H9 (cell line): ENCODE measurements at regions not wholly inside any gene's neighbourhood (a gene's known extent, or its start where the extent isn't known, plus 50 kb on each side); places are given as distances from the start of the nearest gene placed in this dataset.

Experiments
- DNase-seq: peaks from one replicate; pipeline ENCODE4 v3.0.0-alpha.2; 2017
- H2AFZ ChIP-seq: one replicate; pipeline ENCODE4 v1.6.1; 2013; ENCODE audit warnings: mild to moderate bottlenecking, low read length, control low read depth, moderate library complexity
- H2AK5ac ChIP-seq: 2 replicates; pipeline ENCODE4 v1.6.1; 2013; ENCODE audit warnings: low read length, control low read depth, mixed read lengths; ENCODE audit not compliant: insufficient read length
- H2BK120ac ChIP-seq: one replicate; pipeline ENCODE4 v1.6.1; 2013; ENCODE audit warnings: low read depth, mild to moderate bottlenecking, low read length, control low read depth, inconsistent platforms; ENCODE audit not compliant: poor library complexity, severe bottlenecking
- H2BK12ac ChIP-seq: 2 replicates; pipeline ENCODE4 v1.6.1; 2013; ENCODE audit warnings: low read length, control low read depth, mixed read lengths, low read depth; ENCODE audit not compliant: insufficient read length
- H2BK15ac ChIP-seq: 2 replicates; pipeline ENCODE4 v1.6.1; 2013; ENCODE audit warnings: low read depth, low read length, control low read depth
- H2BK20ac ChIP-seq: one replicate; pipeline ENCODE4 v1.6.1; 2013; ENCODE audit warnings: low read depth, mild to moderate bottlenecking, low read length, control low read depth, inconsistent platforms; ENCODE audit not compliant: poor library complexity, severe bottlenecking
- H2BK5ac ChIP-seq: 2 replicates; pipeline ENCODE4 v1.6.1; 2013; ENCODE audit warnings: low read length, control low read depth, mixed read lengths; ENCODE audit not compliant: insufficient read length
- H3K14ac ChIP-seq: 2 replicates; pipeline ENCODE4 v1.6.1; 2013; ENCODE audit warnings: low read length, control low read depth; ENCODE audit not compliant: insufficient read depth
- H3K18ac ChIP-seq: 2 replicates; pipeline ENCODE4 v1.6.1; 2013; ENCODE audit warnings: low read depth, mild to moderate bottlenecking, mixed read lengths, low read length, control low read depth; ENCODE audit not compliant: insufficient read length
- H3K23ac ChIP-seq: 2 replicates; pipeline ENCODE4 v1.6.1; 2013; ENCODE audit warnings: low read length, control low read depth, mixed read lengths, low read depth; ENCODE audit not compliant: insufficient read length
- H3K23me2 ChIP-seq: 2 replicates; pipeline ENCODE4 v1.6.1; 2013; ENCODE audit warnings: low read depth, mild to moderate bottlenecking, mixed read lengths, low read length, control low read depth; ENCODE audit not compliant: insufficient read length, poor library complexity, severe bottlenecking
- H3K27ac ChIP-seq: 2 replicates; pipeline ENCODE4 v1.5.1; 2013; ENCODE audit warnings: low read length, control low read depth, mixed read lengths, low read depth; ENCODE audit not compliant: insufficient read length
- H3K27me3 ChIP-seq: 2 replicates; pipeline ENCODE4 v1.6.1; 2013; ENCODE audit warnings: low read length, control low read depth, inconsistent platforms; ENCODE audit not compliant: insufficient read depth
- H3K4ac ChIP-seq: 2 replicates; pipeline ENCODE4 v1.6.1; 2013; ENCODE audit warnings: low read depth, mild to moderate bottlenecking, control low read depth, inconsistent platforms, low read length, moderate library complexity
- H3K4me1 ChIP-seq: 2 replicates; pipeline ENCODE4 v1.6.1; 2013; ENCODE audit warnings: low read length, control low read depth, inconsistent platforms; ENCODE audit not compliant: insufficient read depth
- H3K4me2 ChIP-seq: 2 replicates; pipeline ENCODE4 v1.6.1; 2013; ENCODE audit warnings: low read length, control low read depth, mixed read lengths; ENCODE audit not compliant: insufficient read length, insufficient read depth
- H3K56ac ChIP-seq: 2 replicates; pipeline ENCODE4 v1.6.1; 2013; ENCODE audit warnings: low read depth, mild to moderate bottlenecking, mixed read lengths, low read length, control low read depth; ENCODE audit not compliant: insufficient read length
- H3K79me1 ChIP-seq: 2 replicates; pipeline ENCODE4 v1.6.1; 2013; ENCODE audit warnings: low read depth, mild to moderate bottlenecking, moderate library complexity, low read length, control low read depth, inconsistent platforms; ENCODE audit not compliant: insufficient read depth, poor library complexity, severe bottlenecking
- H3K79me2 ChIP-seq: 2 replicates; pipeline ENCODE4 v1.6.1; 2013; ENCODE audit warnings: low read length, control low read depth, inconsistent platforms; ENCODE audit not compliant: insufficient read depth
- H3K9ac ChIP-seq: 2 replicates; pipeline ENCODE4 v1.6.1; 2013; ENCODE audit warnings: low read length, control low read depth, mixed read lengths; ENCODE audit not compliant: insufficient read length; ENCODE audit errors: extremely low read depth
- H3K9me3 ChIP-seq: one replicate; pipeline ENCODE4 v1.6.1; 2013; ENCODE audit warnings: low read depth, low read length, inconsistent platforms; ENCODE audit not compliant: control insufficient read depth
- H3T11ph ChIP-seq: one replicate; pipeline ENCODE4 v1.6.1; 2013; ENCODE audit warnings: mild to moderate bottlenecking, low read length, control low read depth, inconsistent platforms
- H4K20me1 ChIP-seq: one replicate; pipeline ENCODE4 v1.6.1; 2013; ENCODE audit not compliant: control insufficient read depth, insufficient read length, insufficient read depth
- H4K5ac ChIP-seq: 2 replicates; pipeline ENCODE4 v1.6.1; 2013; ENCODE audit warnings: low read depth, mild to moderate bottlenecking, mixed read lengths, low read length, control low read depth; ENCODE audit not compliant: insufficient read length
- H4K8ac ChIP-seq: replicated peaks from 2 replicates; pipeline ENCODE4 v1.6.1; 2013; ENCODE audit warnings: low read length, control low read depth, mixed read lengths, low read depth; ENCODE audit not compliant: insufficient read length
- H4K91ac ChIP-seq: 2 replicates; pipeline ENCODE4 v1.6.1; 2013; ENCODE audit warnings: low read depth, mild to moderate bottlenecking, moderate library complexity, mixed read lengths, low read length, control low read depth; ENCODE audit not compliant: insufficient read length
- H3K27ac Mint-ChIP-seq, 3 experiments: 2 replicates in 2 of 3; 3 replicates in 1 of 3; pipeline ENCODE4 v1.8.0; 2020 to 2021; ENCODE audit warnings: mixed read lengths in 3 of 3, mild to moderate bottlenecking in 1 of 3, moderate library complexity in 1 of 3
- H3K27me3 Mint-ChIP-seq: 2 replicates; pipeline ENCODE4 v1.8.0; 2021; ENCODE audit warnings: low read depth, mild to moderate bottlenecking, moderate library complexity, mixed read lengths
- H3K36me3 Mint-ChIP-seq, 3 experiments: 2 replicates in 2 of 3; 3 replicates in 1 of 3; pipeline ENCODE4 v1.8.0; 2020 to 2021; ENCODE audit warnings: low read depth in 3 of 3, mixed read lengths in 3 of 3; ENCODE audit not compliant: insufficient read depth in 1 of 3
- H3K4me1 Mint-ChIP-seq, 2 experiments: 2 replicates each; pipeline ENCODE4 v1.8.0; 2020; ENCODE audit warnings: mixed read lengths in 2 of 2
- H3K4me3 Mint-ChIP-seq, 2 experiments: 2 replicates in 1 of 2; 3 replicates in 1 of 2; pipeline ENCODE4 v1.8.0; 2020 to 2021; ENCODE audit warnings: mild to moderate bottlenecking in 2 of 2, mixed read lengths in 2 of 2, moderate library complexity in 1 of 2
- H3K9me3 Mint-ChIP-seq, 2 experiments: 2 replicates in 1 of 2; 3 replicates in 1 of 2; pipeline ENCODE4 v1.8.0; 2020; ENCODE audit warnings: mild to moderate bottlenecking in 2 of 2, mixed read lengths in 2 of 2, moderate library complexity in 1 of 2
- WGBS: extraction: QIAGEN DNeasy Blood & Tissue Kit; methylation state at CpG from one replicate; pipeline ENCODE4 v1.1.7; 2013; ENCODE audit warnings: missing lambda C conversion rate, low lambda C conversion rate, mixed read lengths; ENCODE audit not compliant: insufficient read length; ENCODE audit errors: extremely low coverage; 5-methylcytosine and 5-hydroxymethylcytosine counted together
- TF ChIP-seq, protein P1 (sequence below): fragments of 200-600 bp; sonication (generic); conservative IDR thresholded peaks from 3 replicates; pipeline ENCODE4 v1.8.0; 2021; ENCODE audit warnings: antibody characterized with exemption, mild to moderate bottlenecking

DNA sequence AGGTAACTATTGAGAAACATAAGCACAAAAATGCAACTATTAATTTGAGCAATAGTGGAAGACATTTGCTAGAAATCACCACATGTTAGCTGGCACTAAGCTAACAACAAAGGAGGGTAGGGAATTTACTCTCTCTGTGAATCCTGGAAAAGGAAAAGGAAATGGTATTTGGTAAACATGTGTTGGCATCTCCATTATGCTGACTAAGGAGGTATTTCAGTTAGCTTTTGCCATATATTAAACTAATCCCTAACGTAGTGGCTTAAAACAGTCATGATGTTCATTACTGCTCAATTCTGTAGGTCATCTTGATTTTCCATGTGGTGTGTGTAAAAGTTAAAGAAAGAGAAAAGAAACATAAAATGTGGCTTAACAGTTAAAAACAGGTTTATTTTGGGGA, 1686.5 kb upstream of the PCDH7 start:
- Mint-ChIP-seq H3K36me3 (peaks cover 9 to 29% (median 15%) of the 10 kb centered on the region in 3 experiments), H3K4me3 (no peak overlapping the region), H3K4me1 (no peaks in the 10 kb centered on the region), H3K27ac (no peak overlapping the region), H3K9me3 (peaks cover 26 to 33% of the 10 kb centered on the region in 2 experiments), H3K27me3 (no peaks in the 10 kb centered on the region)
- Histone ChIP-seq H3K56ac (no peak overlapping the region), H3K27ac (no peak overlapping the region), H3T11ph (no peak overlapping the region), H2BK15ac (no peak overlapping the region), H3K14ac (no peak overlapping the region), H2AFZ (no peak overlapping the region), H3K4me1 (no peaks in the 10 kb centered on the region), H3K23ac (no peak overlapping the region), H3K23me2 (no peaks in the 10 kb centered on the region), H4K91ac (no peak overlapping the region), H2BK12ac (no peak overlapping the region), H3K4ac (no peak overlapping the region), H3K9me3 (no peaks in the 10 kb centered on the region), H2BK5ac (no peak overlapping the region), H2BK120ac (no peak overlapping the region), H4K5ac (no peak overlapping the region), H3K27me3 (no peaks in the 10 kb centered on the region), H2BK20ac (no peak overlapping the region), H4K20me1 (no peaks in the 10 kb centered on the region), H4K8ac (no peak overlapping the region), H3K18ac (no peak overlapping the region), H3K79me1 (no peaks in the 10 kb centered on the region), H2AK5ac (no peak overlapping the region), H3K9ac (no peak overlapping the region), H3K4me2 (no peak overlapping the region), H3K79me2 (no peaks in the 10 kb centered on the region)
- no CpG with 5 or more reads among the region's 1 CpG for WGBS
- no peak for DNase-seq
- TF ChIP-seq, protein P1, sequence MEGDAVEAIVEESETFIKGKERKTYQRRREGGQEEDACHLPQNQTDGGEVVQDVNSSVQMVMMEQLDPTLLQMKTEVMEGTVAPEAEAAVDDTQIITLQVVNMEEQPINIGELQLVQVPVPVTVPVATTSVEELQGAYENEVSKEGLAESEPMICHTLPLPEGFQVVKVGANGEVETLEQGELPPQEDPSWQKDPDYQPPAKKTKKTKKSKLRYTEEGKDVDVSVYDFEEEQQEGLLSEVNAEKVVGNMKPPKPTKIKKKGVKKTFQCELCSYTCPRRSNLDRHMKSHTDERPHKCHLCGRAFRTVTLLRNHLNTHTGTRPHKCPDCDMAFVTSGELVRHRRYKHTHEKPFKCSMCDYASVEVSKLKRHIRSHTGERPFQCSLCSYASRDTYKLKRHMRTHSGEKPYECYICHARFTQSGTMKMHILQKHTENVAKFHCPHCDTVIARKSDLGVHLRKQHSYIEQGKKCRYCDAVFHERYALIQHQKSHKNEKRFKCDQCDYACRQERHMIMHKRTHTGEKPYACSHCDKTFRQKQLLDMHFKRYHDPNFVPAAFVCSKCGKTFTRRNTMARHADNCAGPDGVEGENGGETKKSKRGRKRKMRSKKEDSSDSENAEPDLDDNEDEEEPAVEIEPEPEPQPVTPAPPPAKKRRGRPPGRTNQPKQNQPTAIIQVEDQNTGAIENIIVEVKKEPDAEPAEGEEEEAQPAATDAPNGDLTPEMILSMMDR = no peak
